GM23248 (cell line): ENCODE measurements at regions not wholly inside any gene's neighbourhood (a gene's known extent, or its start where the extent isn't known, plus 50 kb on each side); places are given as distances from the start of the nearest gene placed in this dataset.
"Not testable (repeated sequence)": the region's sequence is repeated elsewhere in the genome, so short reads cannot be mapped to it uniquely, and the experiment has no call there.

Experiments used
- DNase-seq: peaks from one replicate; pipeline ENCODE4 v3.0.0-alpha.2; 2015
- H2AFZ ChIP-seq: fragments of 200-600 bp; sonication (generic); 2 replicates; pipeline ENCODE4 v1.6.1; 2016; ENCODE audit warnings: antibody characterized with exemption
- H3F3A ChIP-seq: fragments of 200-600 bp; sonication (generic); 2 replicates; pipeline ENCODE4 v1.6.1; 2016; ENCODE audit warnings: mild to moderate bottlenecking, antibody characterized with exemption, mixed run types; ENCODE audit not compliant: insufficient read depth
- H3K27ac ChIP-seq: fragments of 200-600 bp; sonication (generic); 2 replicates; pipeline ENCODE4 v1.5.1; 2016; ENCODE audit warnings: mild to moderate bottlenecking
- H3K27me3 ChIP-seq: fragments of 200-600 bp; sonication (generic); replicated peaks from 2 replicates; pipeline ENCODE4 v1.6.1; 2016; ENCODE audit warnings: mild to moderate bottlenecking; ENCODE audit not compliant: insufficient read depth
- H3K36me3 ChIP-seq: fragments of 200-600 bp; sonication (generic); 2 replicates; pipeline ENCODE4 v1.6.1; 2016; ENCODE audit warnings: low read depth, mild to moderate bottlenecking
- H3K4me1 ChIP-seq: fragments of 200-600 bp; sonication (generic); 2 replicates; pipeline ENCODE4 v1.6.1; 2016; ENCODE audit warnings: mild to moderate bottlenecking; ENCODE audit not compliant: insufficient read depth
- H3K4me2 ChIP-seq: fragments of 200-600 bp; sonication (generic); one replicate; pipeline ENCODE4 v1.6.1; 2016; ENCODE audit warnings: mild to moderate bottlenecking; ENCODE audit not compliant: unreplicated experiment
- H3K4me3 ChIP-seq: fragments of 200-600 bp; sonication (generic); 2 replicates; pipeline ENCODE4 v1.5.1; 2016; ENCODE audit warnings: mild to moderate bottlenecking
- H3K79me2 ChIP-seq: fragments of 200-600 bp; sonication (generic); 2 replicates; pipeline ENCODE4 v1.6.1; 2016; ENCODE audit warnings: mild to moderate bottlenecking; ENCODE audit not compliant: insufficient read depth
- H3K9ac ChIP-seq: fragments of 200-600 bp; sonication (generic); 2 replicates; pipeline ENCODE4 v1.6.1; 2016; ENCODE audit warnings: mild to moderate bottlenecking
- H3K9me2 ChIP-seq: fragments of 200-600 bp; sonication (generic); 2 replicates; pipeline ENCODE4 v1.6.1; 2016; ENCODE audit warnings: mixed run types, mild to moderate bottlenecking, moderate library complexity; ENCODE audit not compliant: insufficient read depth
- H3K9me3 ChIP-seq: fragments of 200-600 bp; sonication (generic); one replicate; pipeline ENCODE4 v1.6.1; 2017; ENCODE audit warnings: low read depth
- H4K20me1 ChIP-seq: fragments of 200-600 bp; sonication (generic); 2 replicates; pipeline ENCODE4 v1.6.0; 2016; ENCODE audit not compliant: insufficient read depth
- EZH2 ChIP-seq: fragments of 200-600 bp; sonication (generic); IDR thresholded peaks from 2 replicates; pipeline ENCODE4 v1.6.1; 2018; ENCODE audit warnings: antibody characterized with exemption, mild to moderate bottlenecking; ENCODE audit not compliant: insufficient read depth, poor library complexity, severe bottlenecking
- EZH2phosphoT487 ChIP-seq: fragments of 200-600 bp; sonication (generic); IDR thresholded peaks from 2 replicates; pipeline ENCODE4 v1.6.1; 2018; ENCODE audit warnings: antibody characterized with exemption, moderate library complexity, mild to moderate bottlenecking, low read depth; ENCODE audit not compliant: insufficient read depth
- WGBS, 2 experiments: methylation state at CpG; one replicate each; pipeline ENCODE4 v1.1.6; 2015 to 2017; ENCODE audit warnings: low lambda C conversion rate in 2 of 2, low coverage in 1 of 2; ENCODE audit errors: missing lambda C conversion rate in 2 of 2; 5-methylcytosine and 5-hydroxymethylcytosine counted together
- in situ Hi-C: fragments of 300-500 bp; cut with MboI; formaldehyde crosslinking; loops from 2 replicates; pipeline ENCODE4 v1.15.0; 2020

DNA sequence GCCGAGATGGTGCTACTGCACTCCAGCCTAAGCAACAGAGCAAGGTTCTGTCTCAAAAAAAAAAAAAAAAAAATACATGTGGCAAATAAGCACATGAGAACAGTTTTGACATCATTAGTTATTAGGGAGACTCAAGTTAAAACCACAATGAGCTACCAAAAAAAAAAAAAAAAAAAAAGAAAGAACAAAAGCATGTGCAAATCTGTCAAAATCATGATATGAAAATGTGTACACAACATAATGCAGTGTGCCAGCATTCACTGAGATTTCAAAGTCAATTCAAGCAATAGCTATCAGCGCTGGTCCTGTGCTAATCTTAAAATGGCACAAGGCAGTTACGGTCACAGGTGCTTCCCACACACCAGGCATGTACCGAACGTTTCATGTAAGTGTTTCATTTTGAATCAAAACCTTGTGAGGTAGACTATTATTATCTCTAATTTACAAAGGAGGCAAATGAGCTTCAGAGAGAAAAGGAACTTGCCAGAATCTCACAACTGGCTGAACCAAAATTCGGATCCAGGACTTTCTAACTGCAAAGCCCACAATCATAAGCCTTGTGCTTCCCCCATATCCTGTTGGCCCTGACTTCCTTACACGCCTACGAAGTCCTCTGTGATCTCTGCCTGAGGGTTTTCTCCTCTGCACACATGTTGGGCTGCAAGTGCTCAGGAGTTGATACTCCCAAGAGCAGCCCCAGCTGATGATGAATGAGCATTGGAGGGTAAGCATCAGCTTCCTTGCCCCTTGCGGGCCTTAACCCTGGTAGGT lies 200.1 kb upstream of the PROK2 start:
- H4K20me1 ChIP-seq, result no peaks in the 10 kb centered on the region
- peaks cover 6% of the 10 kb centered on the region; the same call in 1 of the 2 replicates for H3F3A ChIP-seq
- H3K27me3 ChIP-seq, result no peaks in the 10 kb centered on the region
- H3K9ac ChIP-seq, result no peak overlapping the region
- H3K27ac ChIP-seq, result no peak overlapping the region
- TF ChIP-seq EZH2, result no peak
- no peak for TF ChIP-seq EZH2phosphoT487
- no peak overlapping the region for H3K4me3 ChIP-seq
- DNase-seq, result no peak
- H3K4me1 ChIP-seq, result peaks cover 20% of the 10 kb centered on the region
- no peaks in the 10 kb centered on the region for H3K9me2 ChIP-seq
- in situ Hi-C loops, result no loop called here
- H2AFZ ChIP-seq, result no peak overlapping the region
- H3K9me3 ChIP-seq, result no peaks in the 10 kb centered on the region
- WGBS, 2 experiments, result 88 to 90% methylated on average over 8 to 9 of the region's 9 CpGs
- H3K79me2 ChIP-seq, result no peaks in the 10 kb centered on the region
- no peak overlapping the region for H3K4me2 ChIP-seq
- H3K36me3 ChIP-seq, result no peaks in the 10 kb centered on the region

DNA sequence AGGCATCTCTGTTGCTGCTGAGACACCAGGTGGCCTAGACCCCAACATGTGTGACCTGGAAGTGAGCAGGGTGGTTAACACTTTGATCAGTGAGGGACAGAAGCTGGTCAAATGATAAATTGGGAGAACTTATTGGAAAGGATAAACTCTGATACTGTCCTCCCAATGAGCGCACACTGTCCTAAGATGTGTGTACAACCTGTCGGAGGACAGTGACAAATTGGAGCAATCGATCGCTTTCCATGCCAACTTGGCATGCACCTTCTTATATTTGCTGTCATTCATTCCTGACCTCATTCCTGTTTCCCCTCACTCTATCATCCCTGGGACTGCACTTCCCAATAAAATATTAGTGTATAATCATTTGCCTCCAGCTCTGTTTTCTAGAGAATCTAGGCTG lies 198.7 kb upstream of the PROK2 start:
- H4K20me1 ChIP-seq, result no peaks in the 10 kb centered on the region
- TF ChIP-seq EZH2 (no peak), EZH2phosphoT487 (no peak)
- no peak overlapping the region for H3K4me3 ChIP-seq
- no peaks in the 10 kb centered on the region for H3K9me3 ChIP-seq
- no peaks in the 10 kb centered on the region for H3K79me2 ChIP-seq
- peaks cover 15% of the 10 kb centered on the region for H3K4me1 ChIP-seq
- no peaks in the 10 kb centered on the region for H3K27me3 ChIP-seq
- DNase-seq, result no peak
- peaks cover 5% of the 10 kb centered on the region; the same call in 1 of the 2 replicates for H3F3A ChIP-seq
- H3K36me3 ChIP-seq, result no peaks in the 10 kb centered on the region
- H2AFZ ChIP-seq, result no peak overlapping the region
- H3K27ac ChIP-seq, result no peak overlapping the region
- H3K4me2 ChIP-seq, result no peak overlapping the region
- H3K9ac ChIP-seq, result no peak overlapping the region
- WGBS, 2 experiments, result 95 to 100% methylated on average over 4 of the region's 4 CpGs
- in situ Hi-C loops, result no loop called here
- no peaks in the 10 kb centered on the region for H3K9me2 ChIP-seq

DNA sequence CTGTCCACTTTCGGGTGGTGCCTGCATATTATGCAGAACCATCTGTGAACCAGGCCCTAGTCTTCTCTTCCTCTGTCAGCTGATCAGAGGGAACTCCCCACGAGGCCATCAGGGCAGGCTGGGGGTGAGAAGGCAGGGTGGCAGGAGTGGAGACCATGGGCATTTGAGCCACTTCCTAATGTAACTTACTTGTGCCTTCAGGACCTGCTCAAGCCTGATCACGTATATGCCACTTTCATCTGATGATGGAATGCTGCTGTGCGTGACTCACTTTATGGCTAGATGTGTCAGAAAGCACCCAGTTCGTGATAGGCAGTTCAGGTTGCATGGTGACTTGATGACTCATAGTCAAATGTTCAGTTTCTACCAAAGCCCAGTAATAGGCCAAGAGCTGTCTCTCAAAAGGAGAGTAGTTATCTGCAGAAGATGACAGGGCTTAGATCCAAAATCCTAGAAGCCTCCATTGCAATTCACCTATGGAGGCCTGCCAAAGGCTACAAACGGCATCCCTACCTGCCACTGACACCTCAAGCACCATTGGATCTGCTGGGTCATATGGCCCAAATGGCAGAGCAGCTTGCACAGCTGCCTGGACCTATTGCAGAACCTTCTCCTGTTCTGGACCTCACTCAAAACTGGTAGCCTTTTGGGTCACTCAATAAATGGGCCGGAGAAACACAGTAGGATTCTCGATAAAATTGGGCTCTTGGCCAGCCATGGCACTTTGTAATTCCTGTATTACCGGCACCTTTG lies 197.7 kb upstream of the PROK2 start:
- H3K27me3 ChIP-seq, H3K9me3 ChIP-seq, H3K4me2 ChIP-seq, H3K36me3 ChIP-seq, in situ Hi-C loops, H4K20me1 ChIP-seq, H3K9me2 ChIP-seq, H3K9ac ChIP-seq, H3K79me2 ChIP-seq, H3K27ac ChIP-seq, H2AFZ ChIP-seq, H3F3A ChIP-seq, H3K4me3 ChIP-seq: not testable (repeated sequence)
- 34 to 42% methylated on average over 9 of the region's 9 CpGs for WGBS, 2 experiments
- H3K4me1 ChIP-seq, result peaks cover 10% of the 10 kb centered on the region
- DNase-seq, result peak; percentile 79

DNA sequence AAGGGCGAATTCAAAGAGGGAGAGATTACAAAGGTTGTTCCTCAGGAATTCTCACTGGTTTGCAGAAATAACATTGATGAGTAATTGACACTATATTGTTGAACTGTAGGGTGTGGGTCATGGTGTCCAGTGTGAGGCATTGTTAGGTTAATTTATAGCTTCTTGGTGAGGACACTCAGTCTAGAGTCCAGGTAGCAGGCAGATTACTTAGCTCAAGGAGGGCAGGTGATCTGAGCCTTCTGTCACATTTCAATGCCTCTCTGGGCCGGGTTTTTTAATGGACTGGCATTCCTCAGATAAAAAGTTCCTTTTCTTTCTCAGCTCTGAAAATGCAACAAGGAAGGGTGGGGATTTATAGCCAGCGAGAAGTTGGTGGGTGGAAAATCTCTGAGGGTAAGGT lies 194.2 kb upstream of the PROK2 start:
- no peak overlapping the region for H2AFZ ChIP-seq
- no peak overlapping the region for H3K4me2 ChIP-seq
- no peaks in the 10 kb centered on the region for H3K9me3 ChIP-seq
- in situ Hi-C loops, result no loop called here
- H3K4me3 ChIP-seq, result no peak overlapping the region
- TF ChIP-seq EZH2phosphoT487, result no peak
- TF ChIP-seq EZH2, result no peak
- no peaks in the 10 kb centered on the region; the same call in 1 of the 2 replicates for H3F3A ChIP-seq
- H3K9me2 ChIP-seq, result no peaks in the 10 kb centered on the region
- H3K9ac ChIP-seq, result no peak overlapping the region
- H3K27ac ChIP-seq, result no peak overlapping the region
- H3K27me3 ChIP-seq, result no peaks in the 10 kb centered on the region
- 65% methylated on average over 3 of the region's 3 CpGs for WGBS, 2 experiments
- H3K4me1 ChIP-seq, result peaks cover 9% of the 10 kb centered on the region
- H4K20me1 ChIP-seq, result no peaks in the 10 kb centered on the region
- no peaks in the 10 kb centered on the region for H3K79me2 ChIP-seq
- H3K36me3 ChIP-seq, result no peaks in the 10 kb centered on the region
- no peak for DNase-seq
